CD14-positive monocyte (primary cell): ENCODE measurements at regions not wholly inside any gene's neighbourhood (a gene's known extent, or its start where the extent isn't known, plus 50 kb on each side); places are given as distances from the start of the nearest gene placed in this dataset.

ENCODE experiments used
- DNase-seq, 3 donors: peaks; one replicate each; pipeline ENCODE4 v3.0.0-alpha.2; 2011 to 2022
- H2AFZ ChIP-seq: 2 replicates; pipeline ENCODE4 v1.6.0; 2012; ENCODE audit warnings: mild to moderate bottlenecking, low read depth, low read length, inconsistent platforms; ENCODE audit not compliant: insufficient read depth, poor library complexity, severe bottlenecking
- H3K27ac ChIP-seq, 2 donors: 1 replicate in 1 of 2; 2 replicates in 1 of 2; pipeline ENCODE4 v1.5.1; 2012 to 2013; ENCODE audit warnings: low read length in 2 of 2, control low read depth in 1 of 2, inconsistent platforms in 1 of 2, low read depth in 1 of 2, mild to moderate bottlenecking in 1 of 2
- H3K27me3 ChIP-seq, 2 donors: one replicate each; pipeline versions ENCODE4 v1.6.0 to v1.6.1; 2011 to 2013; ENCODE audit warnings: low read length in 2 of 2; ENCODE audit not compliant: control insufficient read depth in 2 of 2, insufficient read depth in 2 of 2
- H3K36me3 ChIP-seq, 2 donors: replicated peaks in 1 of 2; 1 replicate in 1 of 2; 2 replicates in 1 of 2; pipeline versions ENCODE4 v1.5.1 to v1.6.1; 2012 to 2013; ENCODE audit warnings: low read length in 2 of 2, control low read depth in 1 of 2, inconsistent platforms in 1 of 2, mild to moderate bottlenecking in 1 of 2; ENCODE audit not compliant: insufficient read depth in 2 of 2, control insufficient read depth in 1 of 2
- H3K4me1 ChIP-seq, 2 donors: 1 replicate in 1 of 2; 2 replicates in 1 of 2; pipeline versions ENCODE4 v1.5.1 to v1.6.1; 2012 to 2013; ENCODE audit warnings: low read length in 2 of 2, control low read depth in 1 of 2, inconsistent platforms in 1 of 2, mild to moderate bottlenecking in 1 of 2, moderate library complexity in 1 of 2; ENCODE audit not compliant: insufficient read depth in 2 of 2, control insufficient read depth in 1 of 2
- H3K4me2 ChIP-seq: replicated peaks from 2 replicates; pipeline ENCODE3; 2012; ENCODE audit warnings: low read length, moderate library complexity, mild to moderate bottlenecking; ENCODE audit not compliant: poor library complexity, severe bottlenecking; ENCODE audit errors: extremely low read depth
- H3K4me3 ChIP-seq, 3 experiments: fragments of 200-600 bp in 1 of 3; sonication (generic) in 1 of 3; replicated peaks in 1 of 3; 1 replicate in 2 of 3; 2 replicates in 1 of 3; pipeline ENCODE4 v1.5.1; 2011 to 2013; ENCODE audit warnings: low read length in 3 of 3, mild to moderate bottlenecking in 3 of 3, control low read depth in 2 of 3, low read depth in 2 of 3, inconsistent platforms in 1 of 3, moderate library complexity in 1 of 3
- H3K79me2 ChIP-seq: 2 replicates; pipeline ENCODE4 v1.6.0; 2012; ENCODE audit warnings: mild to moderate bottlenecking, control low read depth, inconsistent platforms, low read length, moderate library complexity; ENCODE audit not compliant: insufficient read depth
- H3K9ac ChIP-seq: 2 replicates; pipeline ENCODE4 v1.6.0; 2017; ENCODE audit warnings: low read length, mild to moderate bottlenecking; ENCODE audit not compliant: insufficient read depth, poor library complexity, severe bottlenecking
- H3K9me3 ChIP-seq, 2 donors: replicated peaks in 1 of 2; 1 replicate in 1 of 2; 2 replicates in 1 of 2; pipeline versions ENCODE4 v1.5.1 to v1.6.1; 2012 to 2013; ENCODE audit warnings: low read length in 2 of 2, control low read depth in 1 of 2; ENCODE audit not compliant: control insufficient read depth in 1 of 2, insufficient read depth in 1 of 2
- H4K20me1 ChIP-seq: 2 replicates; pipeline ENCODE4 v1.6.0; 2012; ENCODE audit warnings: mild to moderate bottlenecking, low read length, control low read depth, moderate library complexity; ENCODE audit not compliant: insufficient read depth
- H3K27ac Mint-ChIP-seq, 7 donors: one replicate each; pipeline ENCODE4 v1.8.0; 2020; ENCODE audit warnings: mild to moderate bottlenecking in 7 of 7, mixed read lengths in 7 of 7, moderate library complexity in 6 of 7, inconsistent platforms in 2 of 7
- H3K27me3 Mint-ChIP-seq, 3 donors: one replicate each; pipeline ENCODE4 v1.8.0; 2021 to 2022; ENCODE audit warnings: low read depth in 3 of 3, mild to moderate bottlenecking in 3 of 3, mixed read lengths in 3 of 3, moderate library complexity in 3 of 3, inconsistent platforms in 1 of 3
- H3K36me3 Mint-ChIP-seq, 2 donors: one replicate each; pipeline ENCODE4 v1.8.0; 2020; ENCODE audit warnings: mixed read lengths in 2 of 2, inconsistent platforms in 1 of 2, mild to moderate bottlenecking in 1 of 2
- H3K4me1 Mint-ChIP-seq: one replicate; pipeline ENCODE4 v1.8.0; 2020; ENCODE audit warnings: mild to moderate bottlenecking, mixed read lengths
- H3K4me3 Mint-ChIP-seq, 2 donors: one replicate each; pipeline ENCODE4 v1.8.0; 2020; ENCODE audit warnings: mild to moderate bottlenecking in 2 of 2, mixed read lengths in 2 of 2, moderate library complexity in 1 of 2
- H3K9me3 Mint-ChIP-seq, 7 donors: one replicate each; pipeline ENCODE4 v1.8.0; 2020 to 2022; ENCODE audit warnings: mixed read lengths in 7 of 7, mild to moderate bottlenecking in 6 of 7, moderate library complexity in 6 of 7, inconsistent platforms in 2 of 7
- CTCF ChIP-seq: fragments of 200-600 bp; IDR thresholded peaks from one replicate; pipeline ENCODE4 v1.8.0; 2022; ENCODE audit warnings: antibody characterized with exemption, mild to moderate bottlenecking
- WGBS: methylation state at CpG from one replicate; pipeline ENCODE4 v1.1.5; 2013; ENCODE audit warnings: missing lambda C conversion rate; ENCODE audit not compliant: insufficient coverage; 5-methylcytosine and 5-hydroxymethylcytosine counted together
- intact Hi-C, 2 donors: fragments of 100-400 bp; cut with micrococcal nuclease; formaldehyde crosslinking; loops; one replicate each; pipeline versions ENCODE4 v1.15.0 to v1.15.1; 2023

DNA sequence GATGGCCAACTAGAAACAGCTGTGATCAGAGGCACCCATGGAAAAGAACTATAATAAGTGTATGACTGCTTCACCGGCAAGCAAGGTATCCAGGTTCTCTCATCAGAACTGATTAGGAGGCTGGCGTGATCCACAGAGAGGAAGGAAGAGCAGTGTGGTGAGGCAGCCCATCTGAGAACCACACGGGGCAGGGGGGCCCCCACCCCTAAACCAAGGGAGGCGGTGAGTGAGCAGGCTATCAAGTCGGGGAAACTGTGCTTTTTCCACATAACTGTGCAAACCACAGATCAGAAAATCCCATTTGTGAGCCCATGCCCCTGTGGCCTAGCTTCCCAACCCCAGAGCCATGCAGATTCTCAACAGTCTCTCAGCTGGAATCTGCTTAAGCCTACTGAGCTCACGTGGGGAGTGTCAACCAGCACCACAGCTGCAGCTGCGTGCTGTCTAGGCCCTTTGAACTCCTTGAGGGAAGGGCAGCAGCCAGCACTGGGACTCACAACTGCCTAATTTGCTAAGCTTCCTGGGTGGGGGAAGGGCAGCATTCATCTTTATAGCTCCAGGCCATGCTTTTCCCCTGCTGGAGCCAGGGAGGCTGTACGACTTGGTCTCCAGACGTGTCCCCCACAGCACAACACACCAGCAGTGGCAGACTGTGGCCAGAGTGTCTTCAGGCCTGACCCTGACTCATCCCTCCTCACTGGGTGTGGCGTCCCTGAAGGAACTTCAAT, 444.4 kb upstream of the ATP2B1 start:
- TF ChIP-seq CTCF: no peak
- H3K27ac Mint-ChIP-seq: no peak overlapping the region
- H4K20me1 ChIP-seq: no peaks in the 10 kb centered on the region

GRCh38 chr12:90151491-90152015, 442.9 kb upstream of the ATP2B1 start:
- Mint-ChIP-seq H3K4me1 (no peaks in the 10 kb centered on the region), H3K9me3 (peaks cover 3 to 13% (median 6%) of the 10 kb centered on the region in 7 donors), H3K36me3 (no peaks in the 10 kb centered on the region), H3K27ac (no peak overlapping the region), H3K27me3 (no peaks in the 10 kb centered on the region), H3K4me3 (no peak overlapping the region)
- Histone ChIP-seq H3K4me1 (no peaks in the 10 kb centered on the region), H3K79me2 (no peaks in the 10 kb centered on the region), H4K20me1 (no peaks in the 10 kb centered on the region), H3K9ac (no peak overlapping the region), H2AFZ (no peak overlapping the region), H3K27ac (no peak overlapping the region), H3K27me3 (no peaks in the 10 kb centered on the region), H3K4me2 (no peak overlapping the region), H3K36me3 (no peaks in the 10 kb centered on the region), H3K9me3 (no peaks in the 10 kb centered on the region), H3K4me3 (no peak overlapping the region)
- 100% methylated on average over 1 of the region's 3 CpGs for WGBS
- intact Hi-C loops: no loop called here
- TF ChIP-seq CTCF: no peak
- DNase-seq: no peak

More for the DNA sequence above, 444.4 kb upstream of the ATP2B1 start:
- Histone ChIP-seq H2AFZ (no peak overlapping the region), H3K9me3 (no peaks in the 10 kb centered on the region), H3K27me3 (no peaks in the 10 kb centered on the region), H3K79me2 (no peaks in the 10 kb centered on the region), H3K4me1 (no peaks in the 10 kb centered on the region), H3K27ac (no peak overlapping the region), H3K4me3 (no peak overlapping the region), H3K36me3 (no peaks in the 10 kb centered on the region), H3K9ac (no peak overlapping the region), H3K4me2 (no peak overlapping the region)
- Mint-ChIP-seq H3K27me3 (no peaks in the 10 kb centered on the region), H3K9me3 (peaks cover 0 to 3% (median 0%) of the 10 kb centered on the region in 7 donors), H3K4me1 (no peaks in the 10 kb centered on the region), H3K4me3 (no peak overlapping the region), H3K36me3 (no peaks in the 10 kb centered on the region)
- 50% methylated on average over 7 of the region's 10 CpGs for WGBS
- DNase-seq: no peak
- intact Hi-C loops: no loop called here
